KMS-11 (cell line): ENCODE measurements at regions not wholly inside any gene's neighbourhood (a gene's known extent, or its start where the extent isn't known, plus 50 kb on each side); places are given as distances from the start of the nearest gene placed in this dataset.

Experiments used
- H2AFZ ChIP-seq: fragments of 200-600 bp; sonication (generic); 2 replicates; pipeline ENCODE4 v1.6.1; 2016; ENCODE audit warnings: antibody characterized with exemption, mixed run types, low read depth
- H3K27ac ChIP-seq: fragments of 200-600 bp; sonication (generic); 2 replicates; pipeline ENCODE4 v1.6.1; 2016; ENCODE audit warnings: mild to moderate bottlenecking, mixed run types
- H3K27me3 ChIP-seq: fragments of 200-600 bp; sonication (generic); 2 replicates; pipeline ENCODE4 v1.6.1; 2017; ENCODE audit warnings: mild to moderate bottlenecking, low read depth, mixed run types, moderate library complexity; ENCODE audit not compliant: insufficient read depth
- H3K36me3 ChIP-seq: fragments of 200-600 bp; sonication (generic); 2 replicates; pipeline ENCODE4 v1.6.1; 2017; ENCODE audit warnings: mild to moderate bottlenecking, mixed run types; ENCODE audit not compliant: insufficient read depth
- H3K4me1 ChIP-seq: fragments of 200-600 bp; sonication (generic); 2 replicates; pipeline ENCODE4 v1.6.1; 2016; ENCODE audit warnings: mild to moderate bottlenecking, low read depth, mixed run types; ENCODE audit not compliant: poor library complexity, severe bottlenecking
- H3K4me2 ChIP-seq: fragments of 200-600 bp; sonication (generic); 2 replicates; pipeline ENCODE4 v1.7.0; 2016; ENCODE audit warnings: mild to moderate bottlenecking, mixed run types
- H3K4me3 ChIP-seq: fragments of 200-600 bp; sonication (generic); IDR thresholded peaks from 2 replicates; pipeline ENCODE4 v1.6.1; 2017; ENCODE audit warnings: low read depth, low read length, mixed read lengths; ENCODE audit not compliant: insufficient read depth
- H3K79me2 ChIP-seq: fragments of 200-600 bp; sonication (generic); 2 replicates; pipeline ENCODE4 v1.6.1; 2016; ENCODE audit warnings: low read depth, mixed run types; ENCODE audit not compliant: insufficient read depth
- H3K9ac ChIP-seq: fragments of 200-600 bp; sonication (generic); 2 replicates; pipeline ENCODE4 v1.6.1; 2016; ENCODE audit warnings: mild to moderate bottlenecking, mixed run types
- H4K20me1 ChIP-seq: fragments of 200-600 bp; sonication (generic); 2 replicates; pipeline ENCODE4 v1.6.1; 2016; ENCODE audit warnings: mild to moderate bottlenecking, mixed run types; ENCODE audit not compliant: insufficient read depth
- TF ChIP-seq, protein P1 (sequence below): fragments of 200-600 bp; sonication (generic); conservative IDR thresholded peaks from 2 replicates; pipeline ENCODE4 v1.6.1; 2017; ENCODE audit warnings: low read depth, mild to moderate bottlenecking, antibody characterized with exemption, low read length, moderate library complexity, mixed read lengths

DNA sequence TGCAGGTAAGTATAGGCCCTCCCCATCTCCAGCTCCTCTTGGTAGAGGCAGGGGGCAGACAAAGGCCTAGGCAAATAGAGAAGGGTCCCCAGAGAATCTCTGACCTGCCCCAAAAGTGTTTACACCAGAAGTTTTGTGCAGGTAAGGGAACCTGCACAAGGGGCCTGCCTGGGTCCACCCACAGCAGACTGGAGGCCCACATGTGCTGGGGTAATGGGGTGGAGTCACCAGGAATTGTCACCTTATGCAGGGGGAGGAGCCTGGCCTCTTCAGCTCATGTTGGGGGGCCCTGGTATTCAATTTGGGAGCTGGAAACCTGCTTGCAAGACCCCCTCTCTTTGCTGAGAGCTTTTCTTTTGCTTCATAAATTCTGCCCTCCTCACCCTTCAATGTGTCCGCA, 302.7 kb downstream of the ZEB1 start:
- TF ChIP-seq, protein P1, sequence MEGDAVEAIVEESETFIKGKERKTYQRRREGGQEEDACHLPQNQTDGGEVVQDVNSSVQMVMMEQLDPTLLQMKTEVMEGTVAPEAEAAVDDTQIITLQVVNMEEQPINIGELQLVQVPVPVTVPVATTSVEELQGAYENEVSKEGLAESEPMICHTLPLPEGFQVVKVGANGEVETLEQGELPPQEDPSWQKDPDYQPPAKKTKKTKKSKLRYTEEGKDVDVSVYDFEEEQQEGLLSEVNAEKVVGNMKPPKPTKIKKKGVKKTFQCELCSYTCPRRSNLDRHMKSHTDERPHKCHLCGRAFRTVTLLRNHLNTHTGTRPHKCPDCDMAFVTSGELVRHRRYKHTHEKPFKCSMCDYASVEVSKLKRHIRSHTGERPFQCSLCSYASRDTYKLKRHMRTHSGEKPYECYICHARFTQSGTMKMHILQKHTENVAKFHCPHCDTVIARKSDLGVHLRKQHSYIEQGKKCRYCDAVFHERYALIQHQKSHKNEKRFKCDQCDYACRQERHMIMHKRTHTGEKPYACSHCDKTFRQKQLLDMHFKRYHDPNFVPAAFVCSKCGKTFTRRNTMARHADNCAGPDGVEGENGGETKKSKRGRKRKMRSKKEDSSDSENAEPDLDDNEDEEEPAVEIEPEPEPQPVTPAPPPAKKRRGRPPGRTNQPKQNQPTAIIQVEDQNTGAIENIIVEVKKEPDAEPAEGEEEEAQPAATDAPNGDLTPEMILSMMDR, result no peak
- H3K4me3 ChIP-seq, result no peak overlapping the region
- H3K27ac ChIP-seq, result no peak overlapping the region
- no peaks in the 10 kb centered on the region for H3K36me3 ChIP-seq
- H3K27me3 ChIP-seq, result no peaks in the 10 kb centered on the region
- H3K79me2 ChIP-seq, result no peaks in the 10 kb centered on the region
- H2AFZ ChIP-seq, result no peak overlapping the region
- H3K9ac ChIP-seq, result no peak overlapping the region
- no peaks in the 10 kb centered on the region for H4K20me1 ChIP-seq
- H3K4me2 ChIP-seq, result no peak overlapping the region
- no peaks in the 10 kb centered on the region for H3K4me1 ChIP-seq

DNA sequence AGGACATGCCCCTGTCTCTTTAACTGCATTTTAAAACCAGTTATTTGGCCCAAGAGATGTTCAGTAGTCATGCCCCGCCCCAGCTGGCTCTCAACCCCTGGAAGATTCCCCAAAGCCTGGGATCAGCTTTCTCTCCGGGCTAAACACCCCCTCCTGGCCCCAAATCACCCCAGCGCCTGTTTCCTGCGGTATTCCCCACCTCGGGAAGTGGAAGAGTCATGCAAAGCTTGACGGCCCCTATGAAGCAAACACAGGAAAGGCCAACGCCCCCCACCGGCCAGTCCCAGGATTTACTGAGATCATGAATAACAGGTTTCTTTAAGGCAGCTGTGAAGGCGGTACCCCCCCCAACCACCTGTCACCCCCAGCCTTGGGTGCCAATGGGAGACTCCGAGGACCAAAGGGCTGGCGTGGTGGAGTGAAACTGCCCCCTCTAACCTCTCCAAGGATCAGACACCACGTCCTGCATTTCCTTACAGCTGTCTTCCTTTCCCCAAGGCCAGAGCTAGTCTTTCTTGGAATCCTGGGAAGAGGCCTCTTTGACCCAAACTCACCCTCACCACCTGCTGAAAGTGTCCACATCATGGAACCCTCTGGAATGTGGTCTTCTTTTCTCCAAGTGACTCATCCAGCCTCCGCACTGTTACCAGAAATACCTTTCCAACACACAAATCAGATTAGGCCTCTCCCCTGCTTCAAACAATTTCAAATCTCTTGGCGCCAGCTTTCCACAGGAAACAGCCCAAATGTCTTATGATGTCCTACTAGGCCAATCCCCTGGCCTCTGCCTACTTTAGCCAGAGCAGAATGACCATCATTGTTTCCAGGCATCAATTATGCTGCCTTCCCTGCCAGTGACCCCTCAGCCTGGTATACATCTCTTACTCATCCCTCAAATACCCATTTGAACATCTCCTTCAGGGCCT, 301.5 kb downstream of the ZEB1 start:
- H3K27me3 ChIP-seq, result no peaks in the 10 kb centered on the region
- no peak overlapping the region for H3K4me2 ChIP-seq
- H3K79me2 ChIP-seq, result no peaks in the 10 kb centered on the region
- H3K4me3 ChIP-seq, result no peak overlapping the region
- TF ChIP-seq, protein P1, result no peak
- no peak overlapping the region for H3K27ac ChIP-seq
- H3K36me3 ChIP-seq, result no peaks in the 10 kb centered on the region
- H2AFZ ChIP-seq, result no peak overlapping the region
- H3K4me1 ChIP-seq, result no peaks in the 10 kb centered on the region
- no peaks in the 10 kb centered on the region for H4K20me1 ChIP-seq
- H3K9ac ChIP-seq, result no peak overlapping the region

DNA sequence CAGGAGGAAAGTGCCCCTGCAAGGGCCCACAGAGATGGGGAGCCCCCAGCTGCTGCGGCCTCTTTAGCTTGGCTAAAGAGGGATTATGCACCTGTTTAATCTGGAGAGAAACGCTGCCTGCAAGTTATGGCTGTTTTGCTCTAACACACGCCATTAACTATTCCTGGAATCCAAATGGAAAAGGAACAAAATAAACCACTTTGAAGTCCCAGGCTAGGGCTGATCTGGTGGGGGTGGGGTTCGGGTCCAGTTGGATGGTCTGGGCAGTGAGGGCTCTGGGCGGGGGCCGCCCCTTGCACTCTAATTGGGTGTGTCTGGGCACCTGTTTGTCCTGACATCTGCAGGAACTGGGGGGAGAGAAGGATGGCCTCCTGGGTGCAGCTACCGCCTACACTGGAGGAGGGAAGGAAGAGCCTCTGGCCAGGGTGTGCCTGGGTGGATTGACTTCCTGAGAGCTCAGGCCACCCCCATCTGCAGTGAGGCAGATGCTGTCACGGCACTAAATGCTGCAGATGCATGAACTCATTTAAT, 300.6 kb downstream of the ZEB1 start:
- H3K4me3 ChIP-seq, result no peak overlapping the region
- no peak overlapping the region for H2AFZ ChIP-seq
- no peak overlapping the region for H3K9ac ChIP-seq
- no peak overlapping the region for H3K4me2 ChIP-seq
- no peaks in the 10 kb centered on the region for H3K27me3 ChIP-seq
- no peaks in the 10 kb centered on the region for H4K20me1 ChIP-seq
- TF ChIP-seq, protein P1, result no peak
- no peaks in the 10 kb centered on the region for H3K4me1 ChIP-seq
- no peak overlapping the region for H3K27ac ChIP-seq
- no peaks in the 10 kb centered on the region for H3K79me2 ChIP-seq
- no peaks in the 10 kb centered on the region for H3K36me3 ChIP-seq

DNA sequence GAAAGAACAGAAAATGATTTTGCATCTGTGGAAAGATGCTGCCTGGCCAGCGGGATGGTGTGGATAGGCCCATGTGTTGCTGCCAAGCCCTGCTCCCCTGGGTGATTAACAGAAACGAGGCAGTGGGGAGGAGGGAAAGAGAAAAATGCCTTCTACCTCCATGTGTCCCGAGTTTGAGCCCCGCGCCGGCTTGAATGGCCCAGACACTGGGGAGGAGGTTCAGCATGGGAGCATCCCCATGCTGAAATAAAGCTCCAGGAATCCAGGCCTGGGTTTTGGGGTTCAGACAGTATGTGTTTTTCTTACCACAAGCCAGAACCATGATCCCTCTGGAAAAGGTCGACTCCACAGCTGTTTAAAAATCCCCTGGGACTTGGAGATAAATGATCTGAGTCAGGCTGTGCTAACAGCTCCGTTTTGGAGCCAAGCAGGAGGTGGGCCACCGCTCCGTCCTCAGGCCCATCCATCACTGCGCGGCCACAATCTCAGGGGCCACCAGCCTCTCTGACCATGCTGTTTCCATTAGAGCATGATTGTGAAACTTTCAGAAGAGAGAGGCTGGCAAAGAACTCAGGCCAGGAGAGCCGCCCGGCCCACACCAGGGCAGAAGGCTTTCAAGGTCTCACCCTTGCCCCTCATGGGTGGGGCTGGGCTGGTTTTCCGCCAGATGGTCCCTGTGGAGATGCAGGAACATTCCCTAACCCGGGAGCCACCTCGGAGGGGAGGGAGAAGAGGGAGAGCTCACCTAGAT, 299.7 kb downstream of the ZEB1 start:
- no peak overlapping the region for H3K9ac ChIP-seq
- no peaks in the 10 kb centered on the region for H3K27me3 ChIP-seq
- H3K4me2 ChIP-seq, result no peak overlapping the region
- H3K36me3 ChIP-seq, result no peaks in the 10 kb centered on the region
- no peaks in the 10 kb centered on the region for H3K4me1 ChIP-seq
- H3K27ac ChIP-seq, result no peak overlapping the region
- no peaks in the 10 kb centered on the region for H3K79me2 ChIP-seq
- TF ChIP-seq, protein P1, result no peak
- H2AFZ ChIP-seq, result no peak overlapping the region
- H4K20me1 ChIP-seq, result no peaks in the 10 kb centered on the region
- H3K4me3 ChIP-seq, result no peak overlapping the region
